Stomach (tissue), 8 donors: ENCODE measurements at regions not wholly inside any gene's neighbourhood (a gene's known extent, or its start where the extent isn't known, plus 50 kb on each side); places are given as distances from the start of the nearest gene placed in this dataset.

ENCODE experiments used
- DNase-seq, 2 donors: peaks; one replicate each; pipeline versions ENCODE4 v3.0.0 to v3.0.0-alpha.2; 2013 to 2019
- H3K27ac ChIP-seq, 5 donors: fragments of 200-600 bp in 4 of 5; sonication (generic) in 4 of 5; one replicate each; pipeline ENCODE4 v1.5.1; 2013 to 2019; ENCODE audit warnings: mild to moderate bottlenecking in 1 of 5, moderate library complexity in 1 of 5
- H3K27me3 ChIP-seq, 3 donors: fragments of 200-600 bp; sonication (generic); one replicate each; pipeline ENCODE4 v1.5.1; 2017 to 2019; ENCODE audit warnings: mixed run types in 1 of 3
- H3K36me3 ChIP-seq, 4 donors: fragments of 200-600 bp; sonication (generic); 1 replicate in 3 of 4; 2 replicates in 1 of 4; pipeline ENCODE4 v1.5.1; 2016 to 2019
- H3K4me1 ChIP-seq, 4 donors: fragments of 200-600 bp; sonication (generic); one replicate each; pipeline ENCODE4 v1.5.1; 2016 to 2019
- H3K4me3 ChIP-seq, 4 donors: fragments of 200-600 bp; sonication (generic) in 3 of 4; one replicate each; pipeline ENCODE4 v1.5.1; 2016 to 2019; ENCODE audit warnings: mild to moderate bottlenecking in 1 of 4
- H3K9me3 ChIP-seq, 4 donors: fragments of 200-600 bp; sonication (generic); one replicate each; pipeline ENCODE4 v1.5.1; 2016 to 2019
- CTCF ChIP-seq, 7 experiments: fragments of 450-650 bp in 4 of 7; fragments of 200-600 bp in 3 of 7; sonication (generic) in 3 of 7; IDR thresholded peaks; one replicate each; pipeline ENCODE4 v1.5.1; 2016 to 2019; ENCODE audit warnings: antibody characterized with exemption in 7 of 7, control low read depth in 2 of 7, mild to moderate bottlenecking in 1 of 7
- EP300 ChIP-seq: sonication (generic); formaldehyde crosslinking; IDR thresholded peaks from one replicate; pipeline ENCODE4 v1.6.1; 2017; ENCODE audit warnings: antibody characterized with exemption
- POLR2A ChIP-seq, 4 donors: fragments of 450-650 bp; IDR thresholded peaks; one replicate each; pipeline ENCODE4 v1.6.1; 2016; ENCODE audit warnings: antibody characterized with exemption in 4 of 4, control low read depth in 2 of 4, mild to moderate bottlenecking in 1 of 4, moderate library complexity in 1 of 4
- POLR2AphosphoS5 ChIP-seq, 3 donors: sonication (generic); formaldehyde crosslinking; IDR thresholded peaks; one replicate each; pipeline ENCODE4 v1.6.1; 2016; ENCODE audit warnings: antibody characterized with exemption in 3 of 3
- WGBS, 5 donors: extraction: QIAGEN DNeasy Blood & Tissue Kit in 3 of 5; methylation state at CpG; one replicate each; pipeline versions ENCODE4 v1.1.5 to v1.1.7; 2013 to 2018; 5-methylcytosine and 5-hydroxymethylcytosine counted together
- intact Hi-C: fragments of 100-400 bp; cut with DNase I; formaldehyde crosslinking; loops from one replicate; pipeline ENCODE4 v1.15.1; 2023; ENCODE audit warnings: low total_unique reads
- donor health status: healthy with polysubstance abuse.
- donor health status: Bipolar disorder and iron deficiency.
- donor health status: healthy.

DNA sequence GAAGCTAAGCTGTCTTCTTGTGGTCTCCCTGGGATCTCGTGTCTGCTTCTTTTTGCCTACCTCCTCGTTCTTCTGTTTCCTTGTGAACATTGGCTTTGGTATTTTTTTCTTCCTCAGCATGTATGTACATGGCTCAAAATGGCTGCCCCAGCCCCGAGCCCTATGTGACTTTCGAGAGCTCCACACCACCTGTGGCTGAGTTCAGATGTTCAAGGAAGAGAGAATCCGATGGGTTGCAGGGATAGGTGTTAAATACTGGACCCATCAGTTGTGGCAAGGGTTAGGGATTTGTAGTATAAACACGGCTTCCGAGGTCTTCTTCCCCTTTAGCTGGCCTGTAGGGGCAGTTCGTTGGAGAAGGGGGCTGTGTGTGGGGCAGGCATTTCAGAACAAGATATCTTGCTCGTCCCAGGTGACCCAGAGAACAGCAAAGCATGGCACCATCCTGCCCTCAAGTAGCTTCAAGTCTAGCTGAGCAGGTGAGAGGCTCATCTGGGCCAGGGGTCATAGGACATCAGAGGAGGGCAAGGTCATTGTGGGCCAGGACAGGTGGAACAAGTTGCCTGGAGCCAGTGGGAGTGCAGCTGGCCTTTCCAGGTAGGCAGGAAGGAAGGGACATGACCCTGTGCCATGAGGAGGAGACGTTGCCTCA lies 57.2 kb upstream of the COMTD1 start:
- TF ChIP-seq POLR2AphosphoS5 (IDR thresholded peaks at IDR 0.05) (no peak), EP300 (no peak), POLR2A (IDR thresholded peaks at IDR 0.05) (no peak)
- H3K9me3 ChIP-seq, result peaks cover 0 to 10% (median 4%) of the 10 kb centered on the region in 4 donors
- H3K4me1 ChIP-seq, result peaks cover 14 to 31% (median 19%) of the 10 kb centered on the region in 4 donors
- no peak for DNase-seq
- no peak overlapping the region for H3K4me3 ChIP-seq
- WGBS, 5 donors, result 91 to 96% (median 92%) methylated on average over 10 of the region's 10 CpGs
- intact Hi-C loops, result no loop called here
- no peaks in the 10 kb centered on the region for H3K36me3 ChIP-seq
- H3K27ac ChIP-seq, result peak overlapping the region in 1 of 5 donors; percentile 90
- no peaks in the 10 kb centered on the region for H3K27me3 ChIP-seq

- no peak for TF ChIP-seq POLR2AphosphoS5 (IDR thresholded peaks at IDR 0.05)
- no peak for TF ChIP-seq CTCF (IDR thresholded peaks at IDR 0.05)
- TF ChIP-seq POLR2A (IDR thresholded peaks at IDR 0.05), result no peak
- TF ChIP-seq EP300, result no peak
- Histone ChIP-seq H3K4me1 (peaks cover 14 to 29% (median 19%) of the 10 kb centered on the region in 4 donors), H3K27ac (no peak overlapping the region), H3K9me3 (peaks cover 0 to 10% (median 4%) of the 10 kb centered on the region in 4 donors), H3K36me3 (no peaks in the 10 kb centered on the region), H3K27me3 (no peaks in the 10 kb centered on the region), H3K4me3 (no peak overlapping the region)
- DNase-seq, result no peak
- intact Hi-C loops, result no loop called here
- WGBS, 5 donors, result 50 to 72% (median 64%) methylated on average over 1 of the region's 1 CpG
These were observed 56.0 kb upstream of the COMTD1 start for GRCh38 chr10:75291805-75292204.

DNA sequence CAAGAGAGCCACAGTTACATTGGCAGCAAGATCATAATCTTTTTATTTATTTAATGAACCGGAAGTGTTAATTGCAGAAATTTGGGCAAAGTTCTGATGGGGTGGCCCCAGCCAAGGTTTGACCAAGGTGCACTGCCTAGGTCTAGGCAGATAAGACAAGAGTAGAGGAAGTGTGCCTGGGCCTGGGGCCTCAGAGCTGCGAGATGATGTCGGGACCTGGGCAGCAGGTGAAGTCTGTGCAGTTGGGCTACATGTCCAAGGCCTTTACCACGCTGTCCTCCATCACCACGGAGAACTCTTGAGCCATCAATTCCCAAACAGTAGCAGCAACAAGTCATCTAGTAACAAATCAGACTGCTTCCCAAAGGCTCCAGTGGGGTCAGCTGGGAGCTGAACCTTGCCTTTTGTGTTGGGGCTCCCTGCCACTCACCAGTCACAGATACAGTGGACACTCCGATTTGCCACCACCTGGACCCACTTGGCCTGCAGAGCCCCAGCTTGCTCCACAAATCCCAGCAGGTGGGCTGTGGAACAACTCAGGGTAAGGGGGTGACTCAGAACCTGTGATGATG lies 52.5 kb upstream of the COMTD1 start:
- Histone ChIP-seq H3K9me3 (peaks cover 0 to 10% (median 4%) of the 10 kb centered on the region in 4 donors), H3K4me1 (peaks cover 0 to 12% (median 5%) of the 10 kb centered on the region in 4 donors), H3K27ac (no peak overlapping the region), H3K4me3 (no peak overlapping the region), H3K27me3 (no peaks in the 10 kb centered on the region), H3K36me3 (no peaks in the 10 kb centered on the region)
- intact Hi-C loops, result no loop called here
- WGBS, 5 donors, result 88 to 93% (median 91%) methylated on average over 6 of the region's 6 CpGs
- no peak for DNase-seq
- TF ChIP-seq EP300 (no peak), POLR2AphosphoS5 (IDR thresholded peaks at IDR 0.05) (no peak), POLR2A (IDR thresholded peaks at IDR 0.05) (no peak), CTCF (IDR thresholded peaks at IDR 0.05) (no peak)

GRCh38 chr10:75287697-75288096 lies 51.9 kb upstream of the COMTD1 start:
- H3K27ac ChIP-seq, result no peak overlapping the region
- H3K27me3 ChIP-seq, result no peaks in the 10 kb centered on the region
- intact Hi-C loops, result no loop called here
- no peak for DNase-seq
- no peak overlapping the region for H3K4me3 ChIP-seq
- no peaks in the 10 kb centered on the region for H3K36me3 ChIP-seq
- H3K9me3 ChIP-seq, result peaks cover 0 to 10% (median 4%) of the 10 kb centered on the region in 4 donors
- 90 to 100% (median 94%) methylated on average over 4 of the region's 4 CpGs for WGBS, 5 donors
- no peak for TF ChIP-seq EP300
- TF ChIP-seq POLR2A (IDR thresholded peaks at IDR 0.05), result no peak
- TF ChIP-seq CTCF (IDR thresholded peaks at IDR 0.05), result no peak
- TF ChIP-seq POLR2AphosphoS5 (IDR thresholded peaks at IDR 0.05), result no peak
- peaks cover 0 to 16% (median 7%) of the 10 kb centered on the region in 4 donors for H3K4me1 ChIP-seq

GRCh38 chr10:75286901-75287300 lies 51.1 kb upstream of the COMTD1 start:
- TF ChIP-seq EP300, result no peak
- no peaks in the 10 kb centered on the region for H3K36me3 ChIP-seq
- DNase-seq, result no peak

More at GRCh38 chr10:75286901-75287300, 51.1 kb upstream of the COMTD1 start:
- intact Hi-C loops, result no loop called here
- Histone ChIP-seq H3K9me3 (peaks cover 0 to 10% (median 4%) of the 10 kb centered on the region in 4 donors), H3K4me1 (peaks cover 0 to 16% (median 7%) of the 10 kb centered on the region in 4 donors), H3K27me3 (no peaks in the 10 kb centered on the region), H3K4me3 (no peak overlapping the region), H3K27ac (no peak overlapping the region)
- WGBS, 5 donors, result 80 to 90% (median 86%) methylated on average over 2 of the region's 2 CpGs
